ENCODE measurements at regions not wholly inside any gene's neighbourhood (a gene's known extent, or its start where the extent isn't known, plus 50 kb on each side); places are given as distances from the start of the nearest gene placed in this dataset.

DNA sequence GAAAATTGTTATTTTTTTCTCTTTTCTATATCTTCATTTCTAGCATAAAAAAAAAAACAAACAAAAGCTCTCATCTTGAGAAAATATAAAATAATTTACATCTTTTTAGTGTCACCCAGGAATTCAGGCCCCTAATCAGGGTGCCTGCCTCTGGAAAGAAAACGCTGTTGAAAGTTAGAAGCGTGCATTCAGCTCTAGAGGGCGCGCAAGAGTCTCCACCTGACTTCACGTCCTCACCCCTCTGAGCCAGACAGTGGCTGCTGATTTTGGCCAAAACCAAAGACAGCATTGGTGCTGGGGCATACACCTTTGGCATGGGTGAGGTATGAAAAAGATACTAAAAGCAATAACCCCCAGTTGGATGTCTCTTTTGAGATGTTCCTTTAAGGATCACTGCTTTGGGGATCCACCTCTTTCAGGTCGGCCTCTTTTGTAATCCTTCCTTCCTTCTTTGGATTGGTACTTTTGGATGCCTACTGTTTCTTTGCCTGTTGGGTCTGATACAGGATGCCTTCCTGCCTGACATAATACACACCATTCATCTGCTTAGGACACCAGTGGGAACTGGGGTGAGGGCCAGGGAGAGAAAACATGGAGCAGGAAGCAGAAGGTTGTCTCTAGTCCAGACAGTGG, 77.6 kb upstream of the CHRM3 start:
- TF ChIP-seq CTCF (IDR thresholded peaks at IDR 0.05; ENCODE audit: insufficient read depth, low read length, poor library complexity, severe bottlenecking) (peak; percentile 23), EZH2phosphoT487 (conservative IDR thresholded peaks at IDR 0.05; ENCODE audit: low read length) (no peak)
